SK-N-MC (cell line): ENCODE measurements at regions not wholly inside any gene's neighbourhood (a gene's known extent, or its start where the extent isn't known, plus 50 kb on each side); places are given as distances from the start of the nearest gene placed in this dataset.

ENCODE experiments used
- EZH2 ChIP-seq: fragments of 200-600 bp; sonication (generic); IDR thresholded peaks from one replicate; pipeline ENCODE4 v1.6.1; 2017; ENCODE audit warnings: antibody characterized with exemption
- FOXP2 ChIP-seq: optimal IDR thresholded peaks from 2 replicates; pipeline ENCODE3; 2011; ENCODE audit warnings: mild to moderate bottlenecking, moderate library complexity; ENCODE audit not compliant: insufficient read depth; ENCODE audit errors: extremely low read length, control extremely low read depth
- POLR2AphosphoS5 ChIP-seq: IDR thresholded peaks from 2 replicates; pipeline ENCODE4 v1.6.1; 2012; ENCODE audit warnings: mild to moderate bottlenecking, low read depth, low read length, borderline replicate concordance

DNA sequence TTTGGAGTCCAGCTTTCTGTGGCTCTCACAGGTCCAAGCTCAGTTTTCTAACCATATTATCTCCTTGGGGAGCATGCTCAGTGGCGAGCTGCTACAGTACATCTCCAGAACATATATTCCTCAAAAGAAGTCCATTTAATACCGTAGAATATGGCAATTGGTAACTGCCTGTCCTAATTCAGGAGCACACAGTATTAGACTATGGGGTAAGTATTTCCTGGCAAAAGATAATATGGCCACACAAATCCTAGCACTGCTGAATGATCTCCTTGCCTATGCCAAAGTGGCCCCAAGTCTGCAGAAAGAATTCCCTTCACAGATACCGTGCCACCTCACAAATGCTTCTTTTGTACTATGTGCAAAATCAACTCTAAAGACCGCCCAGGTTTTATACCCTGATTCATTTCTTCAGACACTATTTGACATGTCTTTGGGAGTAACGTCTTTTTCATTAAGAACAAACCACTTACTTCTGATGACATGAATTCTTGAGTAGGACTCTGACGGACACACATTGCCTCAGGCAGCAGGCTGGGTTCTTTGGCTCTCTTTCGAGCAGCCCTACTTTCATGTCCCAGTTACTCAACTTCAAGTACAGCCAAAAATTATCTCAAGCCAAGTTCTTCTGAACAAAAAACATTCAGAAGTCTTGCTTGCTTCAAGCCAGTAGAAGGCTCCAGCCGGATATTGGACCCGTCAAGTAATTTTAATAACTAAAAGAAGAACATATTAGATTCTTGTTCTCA, 368.3 kb upstream of the DCBLD2 start:
- TF ChIP-seq EZH2 (no peak), POLR2AphosphoS5 (no peak), FOXP2 (no peak)
